ENCODE measurements at regions not wholly inside any gene's neighbourhood (a gene's known extent, or its start where the extent isn't known, plus 50 kb on each side); places are given as distances from the start of the nearest gene placed in this dataset.

DNA sequence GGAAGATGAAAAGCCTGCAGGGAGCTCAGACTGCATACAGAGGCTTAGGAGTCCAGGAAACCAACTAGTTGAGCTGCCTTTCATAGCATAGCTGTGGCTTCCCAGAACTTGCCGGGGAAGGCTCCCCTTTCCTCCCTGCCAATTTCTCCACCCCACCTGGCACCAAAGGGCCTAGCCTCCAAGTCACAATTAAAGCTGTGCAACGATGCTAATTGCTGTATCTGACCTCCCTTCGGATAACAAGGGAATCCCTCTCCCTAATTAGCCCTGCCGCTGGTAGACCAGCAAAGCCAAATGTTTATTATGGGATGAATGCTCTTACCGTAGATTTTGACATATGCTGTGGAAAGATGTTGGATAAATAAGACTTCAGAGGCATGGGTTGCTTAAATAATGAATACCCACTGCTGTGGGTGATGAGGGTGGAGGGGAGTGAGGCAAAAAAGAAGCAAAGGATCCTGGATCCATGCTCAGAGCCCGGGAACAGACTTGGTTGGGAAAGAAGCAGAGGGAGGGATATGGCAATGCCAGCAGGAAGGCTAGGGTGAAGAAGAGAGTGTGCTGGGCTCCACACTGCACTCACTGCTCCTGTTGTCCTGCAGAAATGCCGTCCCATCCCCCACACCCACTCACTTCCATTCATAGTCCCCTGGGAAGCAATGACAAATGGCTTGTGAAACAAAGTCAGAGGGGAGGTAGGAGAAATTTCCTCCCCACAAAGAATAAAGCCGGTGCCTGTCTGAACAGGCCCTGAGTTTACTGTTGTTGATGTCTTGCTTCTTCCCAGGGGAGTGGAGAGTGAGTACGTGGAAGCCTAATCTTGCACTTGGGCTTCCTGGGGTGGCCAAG is 608.1 kb upstream of the CADM1 start:
- DNase-seq (ENCODE audit: low spot score), result no peak

DNA sequence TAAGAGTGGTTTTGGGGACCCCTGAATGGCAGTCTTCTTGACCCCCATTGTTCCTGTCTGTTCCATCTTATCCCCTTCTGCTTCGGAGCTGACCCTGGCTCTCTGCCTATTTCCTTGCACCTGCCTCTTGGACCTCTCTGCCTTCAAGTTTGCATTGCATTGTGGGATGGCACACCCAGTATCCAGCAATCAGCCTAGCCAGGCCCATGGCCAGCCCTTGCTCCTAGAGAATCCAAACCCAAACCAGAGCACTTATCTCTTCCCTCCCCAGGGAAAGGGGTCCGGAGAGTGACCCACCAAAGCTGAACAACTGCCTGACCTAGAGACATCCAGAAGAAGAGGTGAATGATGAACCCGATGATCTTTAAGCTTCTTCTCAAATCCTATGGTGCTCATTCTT is 607.3 kb upstream of the CADM1 start:
- DNase-seq (ENCODE audit: low spot score), result no peak

DNA sequence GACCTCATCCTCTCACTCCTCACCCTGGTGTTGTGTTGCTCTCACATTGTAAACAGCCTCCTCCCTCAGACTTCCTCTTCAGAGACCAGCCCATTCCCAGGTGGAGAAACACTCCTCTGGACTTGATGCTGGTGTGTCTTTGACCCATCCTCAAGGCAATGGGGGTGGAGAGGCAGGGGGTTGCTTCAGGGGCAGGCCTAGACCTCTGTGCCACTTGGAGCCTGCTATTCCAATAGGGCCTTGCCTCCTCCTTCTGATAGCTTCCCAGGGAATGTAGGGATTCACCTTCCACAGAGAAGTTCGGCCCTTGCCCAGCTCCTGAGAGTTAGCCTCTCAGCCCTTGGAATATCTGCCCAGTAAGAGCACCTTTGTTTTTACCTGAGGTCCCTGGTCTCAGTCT is 606.6 kb upstream of the CADM1 start:
- no peak for DNase-seq (ENCODE audit: low spot score)

DNA sequence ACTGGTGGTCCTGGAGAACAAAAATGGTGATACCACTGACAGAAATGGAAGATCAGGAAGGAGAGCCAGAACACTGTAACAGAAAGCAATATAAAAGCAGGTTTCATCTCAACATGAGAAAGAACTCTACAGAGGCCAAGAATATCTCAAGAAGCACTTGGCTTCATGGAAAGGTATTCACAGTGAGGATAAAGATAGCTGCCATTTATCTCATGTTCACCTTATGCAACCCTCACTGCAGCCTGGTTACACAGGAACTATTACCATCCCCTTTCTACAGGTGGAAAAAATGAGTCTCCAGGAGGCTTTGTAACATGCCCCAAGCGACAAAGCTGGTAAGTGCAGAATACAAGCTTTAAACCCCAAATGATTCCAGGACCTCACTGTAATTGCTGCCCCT is 606.1 kb upstream of the CADM1 start:
- no peak for DNase-seq (ENCODE audit: low spot score)

DNA sequence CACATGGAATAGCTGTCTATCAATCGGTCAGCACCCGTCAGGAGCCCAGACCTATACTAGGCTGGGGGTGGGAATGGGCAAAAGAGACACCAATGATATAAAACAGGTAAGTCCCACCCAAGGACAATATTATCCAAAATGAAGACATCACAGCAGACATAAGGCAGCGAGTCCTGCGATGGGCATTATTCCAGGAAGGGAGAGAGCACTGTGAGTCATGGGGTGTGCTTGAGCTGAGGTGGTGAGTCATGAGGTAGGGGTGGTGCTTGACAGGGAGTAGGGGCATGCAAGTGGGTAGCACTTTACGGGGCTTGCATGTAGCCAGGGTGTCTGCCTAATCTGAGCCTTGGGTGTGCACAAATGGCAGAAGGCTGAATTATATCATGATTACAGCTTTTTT is 605.0 kb upstream of the CADM1 start:
- no peak for DNase-seq (ENCODE audit: low spot score)

DNA sequence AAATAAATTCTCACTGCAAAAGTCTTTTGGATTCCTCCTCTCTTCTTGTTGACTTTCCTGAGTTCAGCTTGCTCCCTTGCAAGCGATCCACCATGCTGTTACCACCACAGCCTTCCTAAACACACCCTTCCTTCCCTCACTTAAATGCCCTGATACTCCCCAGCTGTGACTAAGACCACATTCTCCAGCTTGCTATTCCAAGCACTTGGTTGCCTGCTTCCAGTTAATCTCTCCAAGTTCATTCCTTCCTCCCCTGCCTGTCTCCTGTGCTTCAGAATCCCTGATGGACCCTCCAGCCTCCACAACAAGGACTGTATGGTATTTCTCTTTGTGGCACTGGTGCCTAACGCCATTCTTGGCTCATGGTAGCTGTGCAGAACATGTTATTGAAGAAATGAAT is 603.9 kb upstream of the CADM1 start:
- DNase-seq (ENCODE audit: low spot score), result no peak

DNA sequence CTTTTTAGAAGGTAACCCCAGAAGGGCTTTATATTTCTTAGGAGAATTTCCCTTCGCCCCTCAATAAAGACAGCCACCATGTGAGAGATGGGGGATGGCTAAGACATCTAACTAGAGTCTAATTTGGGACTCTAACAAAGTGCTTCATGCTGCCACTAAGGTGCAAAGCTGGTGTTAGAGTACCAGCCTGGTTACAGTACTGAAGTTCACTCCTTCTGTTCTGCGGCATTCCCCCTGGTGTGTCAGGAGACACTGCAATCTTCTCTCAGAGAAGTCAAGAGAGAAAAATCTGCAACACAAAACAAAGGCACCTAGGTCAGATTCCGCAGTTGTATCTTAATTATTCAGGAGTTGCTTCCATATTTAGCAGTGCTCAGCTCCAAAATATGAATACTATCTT is 603.0 kb upstream of the CADM1 start:
- DNase-seq (ENCODE audit: low spot score), result no peak

DNA sequence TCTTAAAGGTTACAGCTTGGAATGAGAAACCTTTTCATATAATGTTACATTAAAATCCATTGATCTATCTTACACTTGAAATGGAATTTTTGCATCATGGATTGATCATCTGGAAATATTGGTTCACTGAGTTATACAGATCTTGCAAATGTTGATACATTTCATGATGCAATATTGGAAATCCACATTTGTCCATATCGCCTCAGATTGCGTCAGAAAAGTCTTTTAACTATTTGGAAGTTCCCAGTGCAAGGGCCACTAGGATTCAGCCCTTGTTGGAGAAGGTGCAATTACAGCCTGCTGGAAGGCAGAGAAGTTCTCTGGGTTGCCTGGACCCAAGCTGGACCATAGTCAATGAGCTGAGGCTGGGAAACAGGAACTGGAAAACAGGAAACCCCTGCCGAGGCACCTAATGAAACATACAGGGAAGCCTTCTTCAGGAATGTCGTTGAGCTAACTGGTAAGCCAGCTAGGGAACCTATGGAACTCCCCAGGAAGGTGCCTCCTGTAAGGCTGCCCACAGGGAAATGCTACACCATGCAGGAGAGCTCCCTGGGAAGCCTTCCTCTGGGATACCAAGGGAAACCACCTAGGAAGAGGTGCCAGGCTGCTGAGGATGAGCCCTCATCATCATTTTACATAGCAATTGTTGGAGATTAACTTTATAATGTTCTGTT is 600.4 kb upstream of the CADM1 start:
- DNase-seq (ENCODE audit: low spot score), result no peak

DNA sequence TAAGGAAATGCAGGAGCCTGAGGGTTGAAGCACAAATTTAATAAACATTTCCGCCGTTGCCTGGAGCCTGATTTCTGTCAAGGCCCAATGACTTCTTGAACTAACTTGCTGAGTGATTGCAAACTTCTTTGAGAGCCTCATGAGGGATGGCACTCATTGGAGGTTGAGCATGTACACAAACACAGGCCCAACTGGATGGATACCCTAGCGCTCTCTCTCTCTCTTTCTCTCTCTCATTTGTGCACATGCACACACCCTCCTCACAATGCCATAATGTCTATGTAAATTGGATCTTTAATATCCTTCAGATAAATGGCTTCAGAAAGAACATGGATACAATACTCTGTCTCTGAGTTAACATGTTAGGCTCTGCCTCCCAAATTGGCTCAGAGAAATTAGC is 597.7 kb upstream of the CADM1 start:
- DNase-seq (ENCODE audit: low spot score), result no peak

DNA sequence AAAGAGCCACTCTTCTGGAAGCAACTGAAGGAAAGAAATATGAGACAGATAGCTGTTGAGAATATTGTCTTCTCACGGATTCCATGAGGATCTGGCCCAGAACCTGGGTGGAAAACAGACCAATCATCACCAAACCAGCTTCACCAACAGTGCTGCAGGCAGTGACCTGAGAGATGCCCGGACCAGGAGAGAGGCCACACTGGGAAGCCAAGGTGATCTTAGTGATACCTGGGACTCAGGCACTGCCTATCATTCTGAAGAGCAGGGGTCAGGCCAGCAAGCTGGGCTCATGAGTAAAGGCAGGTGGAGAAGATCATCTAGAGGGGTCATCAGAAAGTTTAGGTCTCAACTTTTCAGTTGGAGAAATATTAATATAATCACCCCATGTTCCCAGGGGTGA is 595.8 kb upstream of the CADM1 start:
- no peak for DNase-seq (ENCODE audit: low spot score)

DNA sequence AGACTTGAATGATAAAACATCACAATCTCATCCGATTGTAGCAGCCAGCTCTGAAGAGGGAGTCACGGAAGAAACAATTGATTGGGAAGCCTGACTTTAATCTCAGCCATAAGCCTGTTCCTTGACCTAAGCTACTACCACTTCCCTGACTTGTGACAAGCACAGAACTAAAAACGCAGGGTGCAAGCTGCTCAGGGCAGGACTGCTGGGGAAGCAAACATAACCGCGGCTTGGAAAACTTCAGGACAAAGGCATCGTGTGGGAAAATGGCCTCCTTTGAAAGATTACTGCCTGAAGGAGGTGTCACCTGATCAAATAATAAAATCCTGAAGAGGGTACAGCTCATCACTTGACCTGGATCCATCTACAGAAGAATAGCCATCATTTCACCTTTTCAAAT is 595.3 kb upstream of the CADM1 start:
- no peak for DNase-seq (ENCODE audit: low spot score)

DNA sequence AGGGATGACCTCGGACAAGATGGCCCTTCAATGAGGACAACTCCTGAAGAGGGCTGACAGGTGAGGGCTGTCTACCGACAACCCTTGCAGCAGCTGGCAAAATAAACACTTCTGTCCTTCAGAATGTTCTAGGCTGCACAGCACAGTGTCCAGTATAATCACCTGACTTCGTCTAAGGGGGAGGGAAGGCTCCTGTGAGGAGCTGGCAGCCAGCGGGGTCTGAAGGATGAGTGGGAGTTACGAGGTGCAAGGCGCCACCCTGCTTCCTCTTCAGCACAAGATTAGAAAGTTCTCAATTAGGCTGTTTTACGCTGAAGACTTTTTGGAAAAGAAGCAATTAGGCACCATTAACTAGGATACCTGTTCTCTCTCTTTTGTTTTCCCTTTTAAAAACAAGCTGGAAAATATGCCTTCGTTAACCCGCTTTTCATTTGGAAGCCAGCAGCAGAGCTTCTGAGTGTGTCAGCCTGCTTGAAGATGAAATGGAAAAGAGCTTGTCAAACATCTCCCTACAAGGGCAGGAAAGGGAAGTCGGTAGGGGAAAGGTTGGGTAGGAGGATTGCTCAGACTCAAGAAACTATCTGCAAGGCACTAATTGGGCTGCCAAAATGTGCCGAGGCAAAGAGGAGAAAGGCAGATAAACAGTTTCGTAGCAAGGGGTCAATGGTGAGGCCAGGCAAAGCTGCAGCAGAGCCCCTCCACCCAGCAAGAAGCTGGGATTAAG is 592.2 kb upstream of the CADM1 start:
- DNase-seq (ENCODE audit: low spot score), result no peak

DNA sequence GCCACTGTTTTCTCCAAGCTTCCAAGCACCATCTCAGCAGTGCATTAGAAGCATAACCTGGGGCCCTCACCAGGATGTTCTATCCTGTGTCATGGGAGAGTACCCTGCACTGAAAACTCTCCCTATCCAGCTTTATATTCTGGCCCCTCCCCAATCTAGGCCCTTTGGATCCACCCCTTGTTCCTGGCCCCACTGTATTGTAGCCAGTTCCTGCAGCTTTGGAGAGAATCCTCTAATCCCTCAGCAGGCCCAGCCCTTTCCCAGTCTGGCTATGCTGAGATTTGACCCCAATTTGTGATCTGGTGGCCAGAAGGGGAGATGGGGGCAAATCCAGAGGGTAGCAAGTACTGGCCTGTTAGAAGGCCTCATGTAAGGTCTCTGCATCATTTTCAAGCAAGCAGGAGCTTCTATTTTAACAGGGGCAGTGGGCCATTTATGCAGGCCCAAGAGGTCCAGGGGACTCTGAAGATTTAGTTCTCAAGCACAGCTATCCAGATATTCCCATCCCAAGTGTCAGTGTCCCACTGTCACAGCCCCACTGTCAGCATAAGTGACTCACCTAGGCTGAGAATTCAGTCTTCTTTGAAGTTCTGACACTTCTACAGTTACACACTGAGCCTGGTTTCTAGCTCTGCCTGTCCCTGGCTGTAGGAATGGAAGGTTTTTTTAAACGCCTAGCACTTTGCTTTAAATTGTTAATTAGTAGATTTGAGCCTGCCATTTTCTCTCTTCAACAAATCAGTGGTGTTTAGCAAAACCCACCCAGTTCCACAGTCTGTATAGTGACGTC is 589.5 kb upstream of the CADM1 start:
- no peak for DNase-seq (ENCODE audit: low spot score)

DNA sequence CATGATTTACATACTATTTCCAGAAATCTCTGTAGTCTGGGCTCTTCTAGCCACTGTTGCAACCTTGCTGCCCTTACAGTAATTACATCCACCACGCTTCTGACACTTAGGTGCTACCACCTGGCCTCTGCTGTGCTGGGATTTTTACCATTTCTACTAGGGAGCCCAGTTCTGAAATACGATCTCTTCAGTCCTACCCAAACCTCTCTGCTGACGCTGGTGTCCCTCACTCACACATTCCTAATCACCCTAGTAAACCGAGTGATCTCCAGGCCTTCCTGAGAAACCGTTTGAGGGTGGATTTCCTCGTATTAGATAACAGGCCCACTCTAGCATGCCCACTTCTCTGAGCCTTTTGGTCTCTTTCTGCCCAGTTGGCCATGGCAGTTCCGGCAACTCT is 588.9 kb upstream of the CADM1 start:
- DNase-seq (ENCODE audit: low spot score), result no peak

DNA sequence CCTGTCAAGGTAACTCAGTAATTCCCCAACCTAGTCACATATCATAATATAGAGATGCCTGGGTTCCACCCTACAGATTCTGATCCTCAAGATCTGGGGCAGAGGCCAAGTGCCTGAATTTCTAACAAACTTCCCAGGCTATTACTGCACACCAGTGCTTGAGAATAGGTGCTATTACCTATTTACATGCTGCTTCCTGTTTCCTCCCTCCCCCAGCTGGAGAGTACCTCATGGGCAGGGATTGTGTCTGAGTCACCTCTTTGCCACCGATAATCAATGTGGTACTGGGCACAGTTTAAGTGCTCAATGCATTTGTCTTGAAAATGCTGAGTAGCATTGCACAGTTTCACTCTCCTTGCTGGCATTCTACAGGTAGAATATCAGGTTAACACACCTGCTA is 582.2 kb upstream of the CADM1 start:
- DNase-seq (ENCODE audit: low spot score), result no peak

DNA sequence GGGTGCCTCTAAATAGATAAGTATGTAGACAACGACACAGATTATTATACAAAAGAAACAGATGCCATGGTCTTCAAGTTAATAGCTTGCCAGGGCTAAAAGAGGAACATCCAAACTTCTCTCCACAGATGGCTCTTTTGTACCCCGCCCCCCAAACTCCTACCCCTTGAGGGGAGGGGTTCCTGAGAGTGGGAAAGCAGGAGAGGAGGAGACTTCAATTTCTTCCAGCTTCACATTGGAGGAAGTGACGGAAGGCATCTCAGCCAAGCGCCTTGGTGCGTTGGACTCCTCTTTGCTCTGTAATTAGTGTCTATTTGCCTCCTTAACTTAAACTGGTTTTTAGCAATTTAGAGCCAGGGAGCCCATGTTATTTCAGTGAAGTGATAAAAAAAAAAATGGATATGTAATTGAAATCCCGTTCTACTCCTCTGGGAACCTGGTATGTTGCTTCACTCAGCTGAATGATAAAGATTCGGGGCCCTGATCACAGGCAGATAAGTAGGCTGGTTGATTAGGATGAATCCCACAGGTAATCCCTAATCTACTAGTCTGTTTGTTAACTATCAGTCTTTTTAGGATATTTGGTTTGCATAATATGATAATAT is 580.9 kb upstream of the CADM1 start:
- no peak for DNase-seq (ENCODE audit: low spot score)

DNA sequence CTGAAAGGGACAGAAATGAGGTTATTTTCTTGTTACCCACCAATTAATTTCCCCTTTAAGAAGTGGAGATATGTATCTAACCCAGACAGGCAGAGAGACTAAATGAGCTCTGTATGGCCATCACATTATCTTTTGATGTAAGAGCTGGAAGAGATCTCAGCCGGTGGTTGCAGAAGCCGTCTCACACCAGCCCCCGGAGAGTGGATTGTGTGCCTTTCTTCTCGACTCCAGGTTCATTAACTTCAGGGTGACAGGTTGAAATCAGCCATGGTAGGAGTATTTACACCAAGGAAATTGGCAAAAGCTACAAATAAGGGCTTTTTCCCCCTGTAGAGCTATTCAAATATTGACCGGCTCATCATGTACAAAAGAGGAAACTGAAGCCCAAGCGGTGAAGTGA is 580.3 kb upstream of the CADM1 start:
- no peak for DNase-seq (ENCODE audit: low spot score)

DNA sequence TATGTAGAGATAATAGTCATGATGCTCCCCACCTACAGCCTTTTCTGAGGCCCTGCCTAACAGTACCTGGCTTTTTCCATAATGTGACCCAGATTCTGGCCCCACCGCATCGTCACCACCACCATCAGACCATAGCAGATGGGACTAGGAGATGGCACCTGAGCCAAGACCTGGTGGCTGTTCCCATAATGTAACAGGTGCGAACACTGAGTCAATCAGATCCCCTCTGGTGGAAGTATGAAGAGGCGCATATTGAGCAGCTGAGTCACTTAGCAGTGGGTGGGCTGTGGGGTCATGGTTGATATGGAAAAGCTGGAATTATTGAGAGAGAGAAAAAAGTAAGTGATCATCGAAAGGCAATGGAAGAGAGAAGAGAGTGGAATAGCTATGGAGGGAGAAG is 578.0 kb upstream of the CADM1 start:
- no peak for DNase-seq (ENCODE audit: low spot score)

DNA sequence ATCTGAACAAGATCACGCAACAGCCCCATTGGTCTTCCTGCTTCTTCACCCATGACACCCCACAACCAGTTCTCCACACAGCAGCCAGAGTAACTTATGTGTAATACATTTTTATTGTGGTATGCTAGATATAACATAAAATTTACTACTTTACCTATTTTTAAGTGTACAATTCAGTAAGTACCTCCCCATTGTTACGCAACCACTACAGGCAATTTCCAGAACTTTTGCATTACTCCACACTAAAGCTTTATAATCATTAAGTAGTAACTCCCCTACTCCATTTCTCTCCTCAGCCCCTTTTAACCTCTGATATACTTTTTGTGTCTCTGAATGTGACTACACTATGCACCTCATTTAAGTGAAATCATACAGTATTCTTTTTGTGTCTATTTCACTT is 575.4 kb upstream of the CADM1 start:
- DNase-seq (ENCODE audit: low spot score), result no peak

DNA sequence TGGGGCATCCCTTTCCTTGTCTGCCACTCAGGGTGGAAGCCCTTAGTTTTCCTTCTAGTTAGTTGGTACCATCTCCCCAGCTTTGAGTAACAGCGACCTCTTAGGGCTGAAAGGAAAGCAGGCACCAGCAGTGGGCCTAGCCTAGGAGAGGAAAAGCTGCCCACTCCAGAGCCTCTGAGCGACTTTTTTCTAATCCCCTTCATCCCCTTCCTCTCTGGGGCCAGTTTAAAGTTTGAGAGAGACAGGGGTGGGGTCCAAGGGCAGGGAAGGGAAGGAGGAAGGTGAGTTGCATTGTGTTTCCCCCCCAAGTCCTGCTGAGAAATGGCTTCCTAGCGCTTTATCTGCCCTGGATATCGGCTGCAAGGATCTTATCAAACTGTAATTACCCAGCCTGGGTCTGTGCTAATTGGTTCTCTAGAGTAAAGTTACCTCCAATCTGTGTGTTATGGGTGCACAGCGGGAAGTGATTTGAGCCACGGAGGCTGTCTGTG is 573.9 kb upstream of the CADM1 start:
- no peak for DNase-seq (ENCODE audit: low spot score)

DNA sequence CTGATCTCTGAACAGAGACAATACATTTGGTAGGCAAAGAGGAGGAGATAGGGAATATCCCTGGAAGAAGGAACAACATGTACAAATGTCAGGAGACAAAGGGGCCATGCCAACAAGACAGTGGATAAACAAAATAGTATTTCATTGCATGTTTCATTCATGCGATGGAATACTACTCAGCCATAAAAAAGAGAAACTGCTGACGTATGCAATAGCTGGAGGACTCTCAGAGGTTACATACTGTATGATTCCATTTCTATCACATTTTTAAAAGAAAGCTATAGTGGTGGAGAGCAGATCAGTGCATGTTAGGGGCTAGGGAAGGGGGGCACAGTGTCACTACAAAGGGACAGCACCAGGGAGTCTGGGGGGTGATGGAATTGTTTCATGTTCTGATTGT is 572.9 kb upstream of the CADM1 start:
- no peak for DNase-seq (ENCODE audit: low spot score)
